ENCODE measurements at regions not wholly inside any gene's neighbourhood (a gene's known extent, or its start where the extent isn't known, plus 50 kb on each side); places are given as distances from the start of the nearest gene placed in this dataset.

- TF ChIP-seq REST (tag by site-specific recombination; IDR thresholded peaks at IDR 0.05) (peak; percentile 67; the same call in 1 of the 2 replicates), ZNF19 (tag by site-specific recombination; IDR thresholded peaks at IDR 0.05; ENCODE audit: low read depth) (0 out of 2 replicates have a peak, but pooled peaks have one; percentile 44), ZNF518A (tag by site-specific recombination; conservative IDR thresholded peaks at IDR 0.05; ENCODE audit: low read depth) (peak; percentile 94), ZBTB8A (tag by site-specific recombination; IDR thresholded peaks at IDR 0.05) (peak; percentile 70), ZNF623 (tag by site-specific recombination; IDR thresholded peaks at IDR 0.05) (peak; percentile 75), ZNF391 (tag by site-specific recombination; IDR thresholded peaks at IDR 0.05; ENCODE audit: borderline replicate concordance, low read depth) (no peak), ZNF529 (tag by site-specific recombination; IDR thresholded peaks at IDR 0.05; ENCODE audit: insufficient replicate concordance) (peak; percentile 66), ZBTB21 (tag by site-specific recombination; IDR thresholded peaks at IDR 0.05) (0 out of 2 replicates have a peak, but pooled peaks have one; percentile 17), HOXA7 (CRISPR knock-in tag; IDR thresholded peaks at IDR 0.05; ENCODE audit: borderline replicate concordance) (no peak), ZNF433 (tag by site-specific recombination; IDR thresholded peaks at IDR 0.05; ENCODE audit: low read depth) (0 out of 2 replicates have a peak, but pooled peaks have one; percentile 51), GLI2 (tag by site-specific recombination; IDR thresholded peaks at IDR 0.05; ENCODE audit: borderline replicate concordance, low read depth) (peak; percentile 66; the same call in 1 of the 2 replicates), ZNF555 (tag by site-specific recombination; conservative IDR thresholded peaks at IDR 0.05) (peak; percentile 83), GFI1B (tag by site-specific recombination; IDR thresholded peaks at IDR 0.05) (peak; percentile 26; the same call in 1 of the 2 replicates), ZNF530 (tag by site-specific recombination; IDR thresholded peaks at IDR 0.05; ENCODE audit: low read depth) (0 out of 2 replicates have a peak, but pooled peaks have one; percentile 49), ZNF629 (tag by site-specific recombination; IDR thresholded peaks at IDR 0.05) (0 out of 2 replicates have a peak, but pooled peaks have one; percentile 46), ZNF140 (tag by site-specific recombination; IDR thresholded peaks at IDR 0.05) (peak; percentile 82), ZNF423 (tag by site-specific recombination; IDR thresholded peaks at IDR 0.05) (no peak), ZNF2 (tag by site-specific recombination; IDR thresholded peaks at IDR 0.05) (no peak), ZNF449 (tag by site-specific recombination; IDR thresholded peaks at IDR 0.05) (0 out of 2 replicates have a peak, but pooled peaks have one; percentile 65), ZBTB11 (tag by site-specific recombination; conservative IDR thresholded peaks at IDR 0.05; ENCODE audit: low read depth) (peak; percentile 81), SCRT2 (tag by site-specific recombination; IDR thresholded peaks at IDR 0.05) (no peak), ZNF514 (tag by site-specific recombination; IDR thresholded peaks at IDR 0.05) (peak; percentile 75; the same call in 1 of the 2 replicates), ZNF558 (tag by site-specific recombination; IDR thresholded peaks at IDR 0.05) (peak; percentile 75), ZNF580 (tag by site-specific recombination; IDR thresholded peaks at IDR 0.05) (0 out of 2 replicates have a peak, but pooled peaks have one; percentile 11), ZNF266 (tag by site-specific recombination; IDR thresholded peaks at IDR 0.05; ENCODE audit: low read depth) (peak; percentile 95)
Measured at GRCh38 chr1:17953921-17954320, 153.7 kb upstream of the IGSF21 start (continued).
